Activated naive CD4-positive, alpha-beta T cell treated with anti-CD3 and anti-CD28 coated beads, Interleukin-2, amount 50 U/mL, for 72 hours (primary cell): ENCODE measurements at regions not wholly inside any gene's neighbourhood (a gene's known extent, or its start where the extent isn't known, plus 50 kb on each side); places are given as distances from the start of the nearest gene placed in this dataset.

Source experiments
- ATAC-seq, 2 donors: fragments of 150-1000 bp; cut with Tn5 transposase; 2 replicates each; pipeline ENCODE4 v1.10.0; 2021; ENCODE audit warnings: mild to moderate bottlenecking in 2 of 2, moderate library complexity in 2 of 2
- DNase-seq, 2 donors: peaks; one replicate each; pipeline ENCODE4 v3.0.0; 2021 to 2022; ENCODE audit warnings: low spot score in 2 of 2
- H3K27ac Mint-ChIP-seq, 2 donors: one replicate each; pipeline ENCODE4 v1.8.0; 2022; ENCODE audit warnings: mild to moderate bottlenecking in 2 of 2, mixed read lengths in 2 of 2
- H3K36me3 Mint-ChIP-seq, 2 donors: one replicate each; pipeline ENCODE4 v1.8.0; 2022; ENCODE audit warnings: mixed read lengths in 2 of 2
- H3K9me3 Mint-ChIP-seq, 2 donors: one replicate each; pipeline ENCODE4 v1.8.0; 2022; ENCODE audit warnings: mixed read lengths in 2 of 2

DNA sequence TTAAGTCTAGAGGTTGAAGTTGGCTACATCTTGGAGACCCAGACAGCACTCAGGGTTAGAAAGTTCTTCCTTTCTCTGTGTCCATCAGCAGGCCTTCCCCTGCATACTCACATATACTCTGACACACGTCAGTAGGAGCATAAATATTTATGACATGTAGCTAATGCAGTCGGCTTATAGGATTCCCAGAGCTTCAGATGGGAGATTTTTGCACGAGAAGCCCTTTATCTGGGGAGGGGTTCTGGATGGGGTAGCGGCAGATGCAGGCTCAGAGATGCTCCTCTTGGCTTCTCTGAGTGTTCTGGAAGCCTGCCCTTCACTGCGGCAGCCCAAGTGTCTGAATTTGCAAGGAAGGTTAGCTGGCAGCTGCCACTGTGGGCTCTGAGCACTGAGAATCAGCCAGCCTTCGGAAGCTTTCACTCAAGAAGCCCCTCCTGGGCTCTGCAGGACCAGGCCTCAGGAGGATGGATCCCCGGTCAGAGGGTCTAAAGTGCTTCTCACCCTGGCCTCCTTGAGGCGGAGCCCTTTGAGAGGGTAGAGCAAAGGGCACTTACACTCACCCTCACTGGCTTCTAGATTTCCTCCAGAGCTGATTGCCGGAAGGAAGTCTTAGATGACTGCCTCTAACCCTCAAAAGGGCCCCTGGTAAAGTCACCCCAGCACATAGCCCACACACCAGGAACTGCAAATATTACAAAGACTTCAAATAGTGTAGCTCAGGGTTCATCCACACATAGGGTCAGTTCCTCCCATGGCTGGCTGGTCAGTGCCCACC is 68.1 kb upstream of the NFASC start:
- no peaks in the 10 kb centered on the region for H3K9me3 Mint-ChIP-seq
- DNase-seq: no peak
- no peaks in the 10 kb centered on the region for H3K36me3 Mint-ChIP-seq
- no peak for ATAC-seq
- no peak overlapping the region for H3K27ac Mint-ChIP-seq

DNA sequence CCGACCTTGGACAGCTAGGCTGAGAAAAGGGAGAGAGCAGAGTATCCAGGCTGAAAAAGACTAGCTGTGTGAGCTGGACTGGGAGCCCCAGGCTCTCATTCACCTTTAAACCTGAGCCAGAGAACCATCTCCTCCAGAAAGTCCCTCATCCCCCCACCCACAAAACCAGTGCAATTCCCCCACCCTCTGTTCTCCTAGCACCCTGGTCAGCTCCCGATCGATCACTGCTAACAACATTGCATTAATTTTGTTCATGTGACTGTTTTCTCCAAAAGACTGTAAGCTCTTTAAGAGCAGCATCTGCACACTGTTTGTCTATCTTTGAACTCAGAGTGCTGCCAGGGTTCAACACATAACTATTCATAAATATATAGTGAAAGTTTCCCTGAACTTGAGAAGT is 67.1 kb upstream of the NFASC start:
- ATAC-seq: no peak
- no peak overlapping the region for H3K27ac Mint-ChIP-seq
- DNase-seq: no peak
- no peaks in the 10 kb centered on the region for H3K9me3 Mint-ChIP-seq
- H3K36me3 Mint-ChIP-seq: no peaks in the 10 kb centered on the region

DNA sequence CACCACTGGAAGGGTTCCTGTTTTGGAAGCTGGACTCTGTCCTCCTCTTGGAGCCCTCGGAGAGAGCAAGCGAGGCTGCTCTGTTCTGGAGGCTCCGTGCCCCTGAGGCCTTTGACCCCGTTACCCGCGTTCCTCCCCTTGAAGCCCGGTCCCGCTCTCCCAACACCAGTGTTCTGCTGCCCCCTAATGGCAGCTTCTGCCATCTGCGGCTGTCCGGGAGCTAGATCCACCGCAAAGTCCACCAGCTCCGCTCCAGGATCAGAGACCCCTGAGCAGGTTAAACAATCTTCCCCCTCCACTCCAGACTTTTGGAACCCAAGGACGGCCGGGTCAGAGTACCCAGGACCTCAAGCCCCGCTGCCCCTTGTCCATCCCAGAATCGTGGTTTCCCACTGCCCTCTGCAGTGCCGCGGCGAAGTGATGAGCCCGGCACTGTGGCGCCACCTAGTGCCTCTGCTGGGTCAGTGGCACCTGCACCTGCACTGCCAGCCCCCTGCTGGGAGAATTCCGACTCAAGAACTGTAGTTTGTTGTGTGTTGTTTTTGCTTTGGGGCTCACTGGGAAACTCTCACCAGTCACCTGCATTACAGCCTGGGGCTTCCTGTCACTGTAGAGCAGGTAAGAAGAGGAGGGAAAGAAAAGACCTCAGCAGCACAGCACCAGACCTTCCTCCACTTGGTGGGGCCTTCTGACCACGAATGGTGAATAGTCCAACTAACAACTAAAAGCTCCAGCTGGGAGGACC is 63.5 kb upstream of the NFASC start:
- ATAC-seq (peak; percentile 97), DNase-seq (peak; percentile 86 to 88)
- Mint-ChIP-seq H3K27ac (peak overlapping the region; percentile 19 to 81), H3K36me3 (no peaks in the 10 kb centered on the region), H3K9me3 (no peaks in the 10 kb centered on the region)

DNA sequence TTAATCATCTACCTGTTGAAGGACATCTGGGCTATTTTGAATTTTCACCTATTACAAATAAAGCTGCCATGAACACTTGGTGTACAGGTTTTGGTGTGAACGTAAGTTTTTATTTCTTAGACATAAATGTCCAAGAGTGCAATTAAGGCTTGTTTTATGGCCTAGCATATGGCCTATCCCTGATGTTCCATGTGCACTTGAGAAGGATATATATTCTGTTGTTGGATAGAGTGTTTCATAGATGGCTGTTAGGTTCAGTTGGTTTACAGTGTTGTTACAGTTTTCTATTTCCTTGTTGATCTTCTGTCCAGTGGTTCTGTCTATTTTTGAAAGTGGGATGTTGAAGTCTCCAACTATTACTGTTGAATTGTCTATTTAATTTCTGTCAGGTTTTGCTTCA is 61.2 kb upstream of the NFASC start:
- ATAC-seq (no peak), DNase-seq (no peak)
- Mint-ChIP-seq H3K27ac (no peak overlapping the region), H3K36me3 (no peaks in the 10 kb centered on the region), H3K9me3 (no peaks in the 10 kb centered on the region)

DNA sequence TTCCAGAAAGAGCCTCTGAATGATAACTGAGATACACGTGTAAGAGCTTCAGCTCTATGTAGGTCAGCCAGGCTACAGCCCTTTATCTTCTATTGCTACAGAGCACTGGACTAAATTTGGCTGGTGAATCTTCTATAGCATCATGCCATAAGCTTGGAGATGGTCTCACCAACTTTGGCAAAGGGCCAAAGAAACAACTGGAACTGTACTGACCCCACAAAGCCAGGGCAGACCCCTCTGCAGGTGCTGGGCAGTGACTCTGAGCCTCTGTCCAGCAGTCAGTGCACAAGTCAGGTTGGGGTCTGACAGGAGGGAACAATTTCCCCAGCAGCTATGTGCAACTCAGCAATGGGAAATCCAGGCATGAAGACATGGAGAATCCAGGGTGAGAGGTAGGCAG is 57.8 kb upstream of the NFASC start:
- Mint-ChIP-seq H3K36me3 (no peaks in the 10 kb centered on the region), H3K27ac (no peak overlapping the region), H3K9me3 (no peaks in the 10 kb centered on the region)
- DNase-seq (no peak), ATAC-seq (no peak)

DNA sequence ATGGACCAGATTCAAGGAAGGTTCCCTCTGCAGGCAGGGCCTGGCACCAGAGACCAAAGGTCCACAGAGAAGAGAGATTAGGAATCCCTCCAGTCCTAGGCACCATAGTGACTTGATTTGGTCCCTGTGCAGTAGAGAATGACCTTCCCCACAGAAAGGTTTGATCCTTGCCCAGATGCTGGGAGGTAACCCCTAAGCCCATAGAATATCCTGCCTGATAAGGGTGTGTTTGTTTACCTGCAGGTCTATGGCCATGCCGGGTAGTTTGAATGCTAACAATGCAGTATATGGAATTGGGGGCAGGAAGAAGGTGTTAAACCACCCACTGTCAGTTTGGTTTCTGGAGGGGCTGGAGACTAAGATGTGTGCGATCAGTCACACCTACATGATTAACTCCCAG is 57.1 kb upstream of the NFASC start:
- no peaks in the 10 kb centered on the region for H3K9me3 Mint-ChIP-seq
- ATAC-seq (no peak), DNase-seq (no peak)
- H3K27ac Mint-ChIP-seq: no peak overlapping the region
- H3K36me3 Mint-ChIP-seq: no peaks in the 10 kb centered on the region

DNA sequence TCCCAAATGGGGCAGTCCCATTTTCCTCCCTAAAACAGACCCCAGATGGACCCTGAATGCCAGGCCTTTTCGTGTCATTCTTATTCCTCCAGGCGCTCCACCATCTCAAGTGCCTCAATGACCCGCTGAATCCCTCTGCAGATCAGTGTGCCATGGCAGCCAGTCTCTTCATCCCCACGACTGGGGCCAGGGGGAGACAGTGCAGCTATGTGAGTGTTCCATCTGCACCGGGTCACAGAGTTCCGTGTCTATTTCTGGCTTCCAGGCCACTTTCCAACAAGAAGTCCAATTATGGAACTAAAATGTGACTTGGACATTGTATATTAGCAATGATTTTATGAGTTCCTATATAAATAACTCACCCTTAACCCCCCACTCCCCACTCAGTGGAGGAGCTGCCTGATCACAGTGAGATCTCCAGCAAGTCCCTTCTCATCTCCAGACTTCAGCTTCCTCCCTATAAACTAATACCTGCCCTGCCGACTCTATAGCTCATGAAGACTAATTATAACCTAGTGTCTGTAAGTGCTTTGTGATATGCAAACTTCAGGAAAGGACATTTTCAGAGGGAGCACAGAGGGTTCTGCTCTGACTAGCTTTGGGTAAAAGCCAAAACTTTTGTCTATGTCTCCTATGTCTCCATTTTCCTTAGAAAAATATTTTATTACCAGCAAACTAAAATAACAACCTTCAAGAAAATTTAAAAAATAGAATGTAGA is 56.3 kb upstream of the NFASC start:
- no peak for ATAC-seq
- Mint-ChIP-seq H3K9me3 (no peaks in the 10 kb centered on the region), H3K27ac (no peak overlapping the region), H3K36me3 (no peaks in the 10 kb centered on the region)
- no peak for DNase-seq

DNA sequence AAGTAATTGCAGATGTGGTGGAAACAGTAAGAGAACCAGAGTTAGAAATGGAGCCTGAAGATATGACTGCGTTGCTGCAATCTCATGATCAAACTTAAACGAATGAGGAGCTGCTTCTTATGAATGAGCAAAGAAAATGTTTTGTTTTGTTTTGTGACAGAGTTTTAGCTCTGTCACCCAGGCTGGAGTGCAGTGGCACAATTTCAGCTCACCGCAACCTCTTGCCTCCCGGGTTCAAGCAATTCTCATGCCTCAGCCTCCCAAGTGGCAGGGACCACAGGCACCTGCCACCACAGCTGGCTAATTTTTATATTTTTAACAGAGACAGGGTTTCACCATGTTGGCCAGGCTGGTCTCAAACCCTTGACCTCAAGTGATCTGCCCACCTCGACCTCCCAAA is 53.3 kb upstream of the NFASC start:
- no peak overlapping the region for H3K27ac Mint-ChIP-seq

DNA sequence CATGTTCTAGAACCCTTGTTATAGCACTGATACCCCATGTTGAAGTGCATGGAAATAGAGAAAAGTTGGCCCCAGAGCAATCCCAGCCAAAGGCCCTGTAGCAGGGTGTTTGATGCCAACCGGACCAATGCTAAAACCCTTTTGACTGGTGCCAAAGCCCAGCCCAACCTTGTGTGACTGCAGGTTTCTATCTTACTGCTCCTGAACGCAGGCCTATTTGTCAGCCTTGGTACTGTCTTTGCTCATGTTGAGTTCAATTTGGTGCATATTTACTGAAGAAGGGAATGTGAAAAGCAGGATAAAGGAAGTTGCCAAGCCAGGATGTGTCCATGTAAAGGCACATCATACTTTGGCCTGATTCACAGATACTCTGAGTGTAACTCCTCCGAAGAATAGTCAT is 51.7 kb upstream of the NFASC start:
- DNase-seq (no peak), ATAC-seq (no peak)
- Mint-ChIP-seq H3K36me3 (no peaks in the 10 kb centered on the region), H3K27ac (no peak overlapping the region), H3K9me3 (no peaks in the 10 kb centered on the region)

More for the DNA sequence above, 53.3 kb upstream of the NFASC start:
- no peaks in the 10 kb centered on the region for H3K9me3 Mint-ChIP-seq
- ATAC-seq: no peak
- DNase-seq: no peak
- H3K36me3 Mint-ChIP-seq: no peaks in the 10 kb centered on the region

DNA sequence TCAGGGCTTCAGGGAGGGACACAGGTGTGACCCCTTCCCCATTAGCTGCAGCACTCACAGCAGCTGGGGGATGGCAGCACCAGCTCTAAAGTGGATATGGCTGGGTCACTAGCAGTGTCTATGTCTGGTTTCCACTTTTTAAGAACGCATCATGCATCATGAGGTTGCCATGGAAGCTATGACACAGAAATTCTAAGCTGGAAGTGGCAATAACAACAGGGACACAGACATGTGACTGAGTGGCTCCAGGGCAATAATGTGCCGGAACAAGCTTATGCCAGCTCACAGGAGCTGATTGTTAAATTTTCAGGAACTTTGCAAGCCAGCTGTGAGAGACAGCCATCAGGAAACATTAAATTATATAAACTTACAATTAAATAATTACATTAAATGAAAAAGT is 51.2 kb upstream of the NFASC start:
- no peak for ATAC-seq
- no peaks in the 10 kb centered on the region for H3K9me3 Mint-ChIP-seq
- no peaks in the 10 kb centered on the region for H3K36me3 Mint-ChIP-seq
- DNase-seq: no peak
- no peak overlapping the region for H3K27ac Mint-ChIP-seq
